H9 (cell line): ENCODE measurements at regions not wholly inside any gene's neighbourhood (a gene's known extent, or its start where the extent isn't known, plus 50 kb on each side); places are given as distances from the start of the nearest gene placed in this dataset.

Source experiments
- DNase-seq: peaks from one replicate; pipeline ENCODE4 v3.0.0-alpha.2; 2017
- H2AFZ ChIP-seq: one replicate; pipeline ENCODE4 v1.6.1; 2013; ENCODE audit warnings: mild to moderate bottlenecking, low read length, control low read depth, moderate library complexity
- H2AK5ac ChIP-seq: 2 replicates; pipeline ENCODE4 v1.6.1; 2013; ENCODE audit warnings: low read length, control low read depth, mixed read lengths; ENCODE audit not compliant: insufficient read length
- H2BK120ac ChIP-seq: one replicate; pipeline ENCODE4 v1.6.1; 2013; ENCODE audit warnings: low read depth, mild to moderate bottlenecking, low read length, control low read depth, inconsistent platforms; ENCODE audit not compliant: poor library complexity, severe bottlenecking
- H2BK12ac ChIP-seq: 2 replicates; pipeline ENCODE4 v1.6.1; 2013; ENCODE audit warnings: low read length, control low read depth, mixed read lengths, low read depth; ENCODE audit not compliant: insufficient read length
- H2BK15ac ChIP-seq: 2 replicates; pipeline ENCODE4 v1.6.1; 2013; ENCODE audit warnings: low read depth, low read length, control low read depth
- H2BK20ac ChIP-seq: one replicate; pipeline ENCODE4 v1.6.1; 2013; ENCODE audit warnings: low read depth, mild to moderate bottlenecking, low read length, control low read depth, inconsistent platforms; ENCODE audit not compliant: poor library complexity, severe bottlenecking
- H2BK5ac ChIP-seq: 2 replicates; pipeline ENCODE4 v1.6.1; 2013; ENCODE audit warnings: low read length, control low read depth, mixed read lengths; ENCODE audit not compliant: insufficient read length
- H3K14ac ChIP-seq: 2 replicates; pipeline ENCODE4 v1.6.1; 2013; ENCODE audit warnings: low read length, control low read depth; ENCODE audit not compliant: insufficient read depth
- H3K18ac ChIP-seq: 2 replicates; pipeline ENCODE4 v1.6.1; 2013; ENCODE audit warnings: low read depth, mild to moderate bottlenecking, mixed read lengths, low read length, control low read depth; ENCODE audit not compliant: insufficient read length
- H3K23ac ChIP-seq: 2 replicates; pipeline ENCODE4 v1.6.1; 2013; ENCODE audit warnings: low read length, control low read depth, mixed read lengths, low read depth; ENCODE audit not compliant: insufficient read length
- H3K23me2 ChIP-seq: 2 replicates; pipeline ENCODE4 v1.6.1; 2013; ENCODE audit warnings: low read depth, mild to moderate bottlenecking, mixed read lengths, low read length, control low read depth; ENCODE audit not compliant: insufficient read length, poor library complexity, severe bottlenecking
- H3K27ac ChIP-seq: 2 replicates; pipeline ENCODE4 v1.5.1; 2013; ENCODE audit warnings: low read length, control low read depth, mixed read lengths, low read depth; ENCODE audit not compliant: insufficient read length
- H3K27me3 ChIP-seq: 2 replicates; pipeline ENCODE4 v1.6.1; 2013; ENCODE audit warnings: low read length, control low read depth, inconsistent platforms; ENCODE audit not compliant: insufficient read depth
- H3K4ac ChIP-seq: 2 replicates; pipeline ENCODE4 v1.6.1; 2013; ENCODE audit warnings: low read depth, mild to moderate bottlenecking, control low read depth, inconsistent platforms, low read length, moderate library complexity
- H3K4me1 ChIP-seq: 2 replicates; pipeline ENCODE4 v1.6.1; 2013; ENCODE audit warnings: low read length, control low read depth, inconsistent platforms; ENCODE audit not compliant: insufficient read depth
- H3K4me2 ChIP-seq: 2 replicates; pipeline ENCODE4 v1.6.1; 2013; ENCODE audit warnings: low read length, control low read depth, mixed read lengths; ENCODE audit not compliant: insufficient read length, insufficient read depth
- H3K56ac ChIP-seq: 2 replicates; pipeline ENCODE4 v1.6.1; 2013; ENCODE audit warnings: low read depth, mild to moderate bottlenecking, mixed read lengths, low read length, control low read depth; ENCODE audit not compliant: insufficient read length
- H3K79me1 ChIP-seq: 2 replicates; pipeline ENCODE4 v1.6.1; 2013; ENCODE audit warnings: low read depth, mild to moderate bottlenecking, moderate library complexity, low read length, control low read depth, inconsistent platforms; ENCODE audit not compliant: insufficient read depth, poor library complexity, severe bottlenecking
- H3K79me2 ChIP-seq: 2 replicates; pipeline ENCODE4 v1.6.1; 2013; ENCODE audit warnings: low read length, control low read depth, inconsistent platforms; ENCODE audit not compliant: insufficient read depth
- H3K9ac ChIP-seq: 2 replicates; pipeline ENCODE4 v1.6.1; 2013; ENCODE audit warnings: low read length, control low read depth, mixed read lengths; ENCODE audit not compliant: insufficient read length; ENCODE audit errors: extremely low read depth
- H3K9me3 ChIP-seq: one replicate; pipeline ENCODE4 v1.6.1; 2013; ENCODE audit warnings: low read depth, low read length, inconsistent platforms; ENCODE audit not compliant: control insufficient read depth
- H3T11ph ChIP-seq: one replicate; pipeline ENCODE4 v1.6.1; 2013; ENCODE audit warnings: mild to moderate bottlenecking, low read length, control low read depth, inconsistent platforms
- H4K20me1 ChIP-seq: one replicate; pipeline ENCODE4 v1.6.1; 2013; ENCODE audit not compliant: control insufficient read depth, insufficient read length, insufficient read depth
- H4K5ac ChIP-seq: 2 replicates; pipeline ENCODE4 v1.6.1; 2013; ENCODE audit warnings: low read depth, mild to moderate bottlenecking, mixed read lengths, low read length, control low read depth; ENCODE audit not compliant: insufficient read length
- H4K8ac ChIP-seq: replicated peaks from 2 replicates; pipeline ENCODE4 v1.6.1; 2013; ENCODE audit warnings: low read length, control low read depth, mixed read lengths, low read depth; ENCODE audit not compliant: insufficient read length
- H4K91ac ChIP-seq: 2 replicates; pipeline ENCODE4 v1.6.1; 2013; ENCODE audit warnings: low read depth, mild to moderate bottlenecking, moderate library complexity, mixed read lengths, low read length, control low read depth; ENCODE audit not compliant: insufficient read length
- H3K27ac Mint-ChIP-seq, 3 experiments: 2 replicates in 2 of 3; 3 replicates in 1 of 3; pipeline ENCODE4 v1.8.0; 2020 to 2021; ENCODE audit warnings: mixed read lengths in 3 of 3, mild to moderate bottlenecking in 1 of 3, moderate library complexity in 1 of 3
- H3K27me3 Mint-ChIP-seq: 2 replicates; pipeline ENCODE4 v1.8.0; 2021; ENCODE audit warnings: low read depth, mild to moderate bottlenecking, moderate library complexity, mixed read lengths
- H3K36me3 Mint-ChIP-seq, 3 experiments: 2 replicates in 2 of 3; 3 replicates in 1 of 3; pipeline ENCODE4 v1.8.0; 2020 to 2021; ENCODE audit warnings: low read depth in 3 of 3, mixed read lengths in 3 of 3; ENCODE audit not compliant: insufficient read depth in 1 of 3
- H3K4me1 Mint-ChIP-seq, 2 experiments: 2 replicates each; pipeline ENCODE4 v1.8.0; 2020; ENCODE audit warnings: mixed read lengths in 2 of 2
- H3K4me3 Mint-ChIP-seq, 2 experiments: 2 replicates in 1 of 2; 3 replicates in 1 of 2; pipeline ENCODE4 v1.8.0; 2020 to 2021; ENCODE audit warnings: mild to moderate bottlenecking in 2 of 2, mixed read lengths in 2 of 2, moderate library complexity in 1 of 2
- H3K9me3 Mint-ChIP-seq, 2 experiments: 2 replicates in 1 of 2; 3 replicates in 1 of 2; pipeline ENCODE4 v1.8.0; 2020; ENCODE audit warnings: mild to moderate bottlenecking in 2 of 2, mixed read lengths in 2 of 2, moderate library complexity in 1 of 2
- CTCF ChIP-seq: fragments of 200-600 bp; sonication (generic); conservative IDR thresholded peaks from 3 replicates; pipeline ENCODE4 v1.8.0; 2021; ENCODE audit warnings: antibody characterized with exemption, mild to moderate bottlenecking
- WGBS: extraction: QIAGEN DNeasy Blood & Tissue Kit; methylation state at CpG from one replicate; pipeline ENCODE4 v1.1.7; 2013; ENCODE audit warnings: missing lambda C conversion rate, low lambda C conversion rate, mixed read lengths; ENCODE audit not compliant: insufficient read length; ENCODE audit errors: extremely low coverage; 5-methylcytosine and 5-hydroxymethylcytosine counted together

- Histone ChIP-seq H2BK20ac (no peak overlapping the region), H3K27ac (no peak overlapping the region), H3K9ac (no peak overlapping the region), H3K9me3 (no peaks in the 10 kb centered on the region), H2AK5ac (no peak overlapping the region), H4K20me1 (no peaks in the 10 kb centered on the region), H3K4me1 (no peaks in the 10 kb centered on the region), H2AFZ (no peak overlapping the region), H3K18ac (no peak overlapping the region), H4K8ac (no peak overlapping the region), H2BK120ac (no peak overlapping the region), H3K79me1 (no peaks in the 10 kb centered on the region), H3K4ac (no peak overlapping the region), H2BK5ac (no peak overlapping the region), H4K91ac (no peak overlapping the region), H3K4me2 (no peak overlapping the region), H3K23ac (no peak overlapping the region), H3K27me3 (no peaks in the 10 kb centered on the region), H2BK12ac (no peak overlapping the region), H3T11ph (no peak overlapping the region), H3K23me2 (no peaks in the 10 kb centered on the region), H4K5ac (no peak overlapping the region), H3K56ac (no peak overlapping the region), H2BK15ac (no peak overlapping the region), H3K14ac (no peak overlapping the region), H3K79me2 (no peaks in the 10 kb centered on the region)
- H3K4me1 Mint-ChIP-seq, result peaks cover 26 to 38% of the 10 kb centered on the region in 2 experiments
- WGBS, result no CpG with 5 or more reads among the region's 2 CpGs
- H3K36me3 Mint-ChIP-seq, result no peaks in the 10 kb centered on the region
- DNase-seq, result no peak
- H3K9me3 Mint-ChIP-seq, result no peaks in the 10 kb centered on the region; a peak in 1 of 5 replicates
- no peak overlapping the region for H3K4me3 Mint-ChIP-seq
- TF ChIP-seq CTCF, result no peak
- peaks cover 12% of the 10 kb centered on the region for H3K27me3 Mint-ChIP-seq
- peak overlapping the region in 1 of 3 experiments; percentile 16; a peak in 1 of 7 replicates for H3K27ac Mint-ChIP-seq
Observed at GRCh38 chr1:29704430-29704829, 468.1 kb downstream of the PTPRU start.
